AML-193 (cell line): ENCODE measurements at regions not wholly inside any gene's neighbourhood (a gene's known extent, or its start where the extent isn't known, plus 50 kb on each side); places are given as distances from the start of the nearest gene placed in this dataset.

Experiments used
- DNase-seq, 2 experiments: peaks; one replicate each; lab custom pipeline; 2025; lab: John Stamatoyannopoulos, UW

GRCh38 chr2:192381082-192381481 is 186.3 kb upstream of the TMEFF2 start:
- no peak for DNase-seq

DNA sequence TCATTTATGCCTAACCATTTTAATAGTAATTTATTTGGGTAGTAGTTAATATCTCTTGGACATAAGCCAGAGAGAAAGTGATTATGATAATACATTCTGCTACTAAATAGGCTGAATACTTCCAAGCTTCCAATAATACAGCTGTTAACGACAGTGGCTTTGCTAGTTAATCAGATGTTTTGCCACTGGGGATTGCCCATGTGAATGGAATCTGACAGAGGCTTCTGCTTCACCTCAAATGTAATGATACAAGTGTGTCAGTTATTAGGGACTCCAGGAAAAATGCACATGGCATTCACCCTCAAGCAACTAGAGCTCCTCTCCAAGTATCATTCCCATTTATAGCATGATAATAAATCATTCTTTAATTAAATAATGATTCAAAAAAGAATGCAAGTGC is 185.0 kb upstream of the TMEFF2 start:
- DNase-seq: no peak

DNA sequence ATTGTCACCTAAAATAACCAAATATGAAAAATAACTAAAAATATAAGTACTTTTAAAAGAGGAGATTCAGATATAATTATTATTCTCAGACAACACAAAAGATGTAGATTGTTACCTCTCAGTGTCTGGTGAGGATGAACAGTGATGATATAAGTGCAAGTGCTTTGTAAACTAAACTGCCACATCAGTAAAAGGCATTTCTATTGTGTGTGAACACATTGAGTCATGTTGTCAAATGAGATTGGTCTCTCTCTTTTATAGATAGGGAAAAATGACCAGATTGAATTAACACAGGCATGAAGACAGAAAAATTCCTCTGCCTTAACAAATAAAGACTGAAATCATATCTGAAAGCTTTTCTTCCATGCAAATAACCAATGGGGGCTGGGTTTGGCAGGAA is 182.4 kb upstream of the TMEFF2 start:
- DNase-seq: no peak

DNA sequence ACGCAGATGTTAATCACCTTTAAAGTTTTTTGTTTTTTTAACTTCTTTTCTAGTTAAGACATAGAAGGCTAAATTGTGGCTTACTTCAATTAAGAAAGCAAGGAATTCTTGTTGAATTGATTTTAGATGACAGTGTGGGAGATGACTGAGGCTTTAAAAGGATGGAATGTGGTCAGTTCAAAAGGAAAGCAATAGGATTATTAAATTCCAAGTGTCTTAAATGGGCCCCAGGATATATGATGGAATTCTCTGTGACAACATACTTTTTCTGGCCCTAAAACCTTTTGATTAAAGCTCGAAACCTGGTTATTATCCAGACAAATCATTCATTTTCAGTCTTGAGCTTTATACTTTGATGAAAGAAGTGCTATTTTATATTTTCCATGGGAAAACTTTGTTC is 179.0 kb upstream of the TMEFF2 start:
- no peak for DNase-seq

GRCh38 chr2:192373221-192373620 is 178.5 kb upstream of the TMEFF2 start:
- no peak for DNase-seq

- no peak for DNase-seq
These were observed 175.2 kb upstream of the TMEFF2 start for GRCh38 chr2:192369969-192370368.

- DNase-seq: no peak
These were observed 162.5 kb upstream of the TMEFF2 start for GRCh38 chr2:192357217-192357616.

- no peak for DNase-seq
These were observed 159.9 kb upstream of the TMEFF2 start for GRCh38 chr2:192354512-192355244.

- no peak for DNase-seq
These were observed 152.8 kb upstream of the TMEFF2 start for GRCh38 chr2:192347542-192347941.

- no peak for DNase-seq
These were observed 150.6 kb upstream of the TMEFF2 start for GRCh38 chr2:192345287-192345686.

GRCh38 chr2:192333642-192334041 is 138.9 kb upstream of the TMEFF2 start:
- DNase-seq: no peak

DNA sequence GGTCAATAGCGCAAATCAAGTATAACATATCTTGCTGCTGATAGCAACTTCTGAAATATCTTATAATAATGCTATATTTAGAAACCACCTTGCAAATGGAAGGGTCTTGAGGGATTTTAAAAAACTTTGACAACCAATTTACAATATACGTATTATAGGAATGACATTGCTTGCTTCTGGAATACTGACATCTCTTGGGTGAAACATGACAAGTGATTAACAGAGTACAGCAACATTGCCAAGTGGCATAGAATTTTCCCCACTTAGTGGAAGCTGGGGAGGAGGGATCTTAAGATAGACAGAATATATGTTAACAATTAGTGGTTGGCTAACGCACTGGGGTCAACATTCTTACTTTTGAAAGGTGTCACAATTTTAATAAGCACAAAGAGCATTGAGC is 133.6 kb upstream of the TMEFF2 start:
- no peak for DNase-seq

- no peak for DNase-seq
These were observed 132.8 kb upstream of the TMEFF2 start for GRCh38 chr2:192327576-192327975.

DNA sequence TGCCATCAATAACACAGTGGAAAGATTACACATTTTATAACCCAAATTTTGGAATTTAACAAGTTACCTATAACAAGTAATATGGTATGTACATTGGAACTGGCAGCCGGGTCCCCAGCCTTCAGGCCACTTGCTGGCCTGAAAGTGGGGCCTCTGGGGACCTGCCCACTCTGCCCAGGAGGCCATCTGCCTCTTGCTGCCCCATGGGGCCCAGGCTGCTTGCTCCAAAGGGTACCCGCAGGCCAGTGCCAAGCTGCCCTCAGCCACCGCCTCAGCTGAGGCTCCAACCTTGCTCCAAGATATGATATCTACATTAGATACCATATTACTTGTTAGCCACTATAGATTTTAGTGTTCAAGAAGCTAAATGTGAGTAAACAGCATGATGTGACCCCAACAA is 120.8 kb upstream of the TMEFF2 start:
- DNase-seq: no peak

- DNase-seq: no peak
These were observed 120.2 kb upstream of the TMEFF2 start for GRCh38 chr2:192314800-192315481.

DNA sequence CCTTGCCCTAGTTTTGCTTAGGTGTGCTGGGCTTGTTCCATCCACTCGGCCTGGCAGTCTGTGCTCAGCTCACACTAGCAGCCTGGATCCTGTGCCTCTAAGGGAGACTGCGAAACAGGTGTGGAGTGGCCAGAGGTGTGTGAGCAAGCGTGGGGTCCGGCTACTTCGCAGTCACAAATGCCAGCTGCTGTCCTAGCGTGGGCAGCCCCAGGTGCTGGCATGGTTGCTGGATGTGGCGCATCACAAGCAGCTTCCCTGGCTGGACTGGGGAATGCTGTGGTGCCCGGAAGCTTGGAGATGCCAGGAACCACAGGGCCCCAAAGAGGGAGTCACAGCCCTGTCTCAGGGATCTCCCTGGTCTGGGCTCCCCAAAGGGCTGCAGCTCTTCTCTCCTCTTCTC is 119.0 kb upstream of the TMEFF2 start:
- DNase-seq: no peak

- DNase-seq: no peak
These were observed 117.1 kb upstream of the TMEFF2 start for GRCh38 chr2:192311701-192312460.

- DNase-seq: no peak
These were observed 112.8 kb upstream of the TMEFF2 start for GRCh38 chr2:192307530-192307929.

GRCh38 chr2:192298664-192299063 is 103.9 kb upstream of the TMEFF2 start:
- no peak for DNase-seq

DNA sequence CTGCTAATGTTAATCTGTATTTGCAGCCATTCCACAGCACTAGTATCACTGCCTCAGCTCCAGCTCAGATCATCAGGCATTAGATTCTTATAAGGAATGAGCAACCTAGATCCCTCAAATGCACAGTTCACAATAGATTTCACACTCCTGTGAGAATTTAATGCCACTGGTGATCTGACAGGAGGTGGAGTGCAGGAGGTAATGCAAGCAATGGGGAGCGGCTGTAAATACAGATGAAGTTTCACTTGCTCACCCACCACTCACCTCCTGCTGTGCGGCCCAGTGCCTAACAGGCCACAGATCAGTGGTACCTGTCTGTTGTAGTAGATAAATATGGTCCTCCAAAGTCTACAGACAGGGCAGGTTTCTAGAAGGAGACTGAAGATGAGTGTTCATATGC is 97.7 kb upstream of the TMEFF2 start:
- no peak for DNase-seq

DNA sequence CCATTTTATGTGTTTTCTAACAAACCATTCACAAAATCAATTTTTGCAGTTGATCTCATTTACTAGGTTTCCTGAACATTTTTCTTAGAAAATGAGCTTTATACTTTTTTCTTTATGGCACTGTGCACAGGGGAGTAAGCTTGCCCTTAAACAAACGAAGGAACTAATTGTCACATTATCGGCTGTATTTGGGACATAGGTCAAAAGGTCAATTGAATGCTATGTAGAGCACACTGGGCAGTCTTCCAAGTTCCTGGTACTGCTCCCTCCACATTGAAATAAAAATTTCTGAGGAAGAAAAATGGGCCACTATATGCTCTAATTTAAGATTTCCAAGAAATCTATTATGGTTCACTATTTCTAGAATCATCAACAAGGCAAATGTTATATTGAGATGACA is 93.6 kb upstream of the TMEFF2 start:
- DNase-seq: no peak

DNA sequence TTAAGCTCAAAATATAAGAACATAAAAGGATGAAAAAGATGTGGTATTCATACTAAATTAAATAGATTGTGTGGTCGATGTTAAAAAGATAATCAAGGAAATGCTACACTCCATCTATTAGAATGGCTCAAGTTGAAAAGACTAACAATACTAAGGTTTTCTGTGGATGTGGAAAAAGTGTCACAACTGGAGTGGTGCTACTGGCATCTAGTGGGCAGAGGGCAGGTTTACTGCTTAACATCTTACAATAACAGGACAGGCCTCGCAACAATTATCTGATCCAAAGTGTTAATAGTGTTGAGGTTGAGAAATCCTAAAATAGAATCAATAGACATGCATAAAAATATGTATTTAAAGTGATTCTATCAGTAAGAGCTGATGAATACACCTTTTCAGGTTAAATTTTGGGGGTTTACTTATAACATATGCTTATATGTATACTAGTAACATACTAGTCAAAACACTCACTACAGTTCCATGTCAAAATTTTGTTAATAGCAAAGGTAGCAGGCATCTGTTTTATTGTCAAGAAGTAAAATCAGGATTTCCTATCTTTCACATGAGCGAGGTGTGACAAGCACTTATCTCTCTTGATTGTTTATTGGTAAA is 91.5 kb upstream of the TMEFF2 start:
- DNase-seq: peak; percentile 15 to 16

DNA sequence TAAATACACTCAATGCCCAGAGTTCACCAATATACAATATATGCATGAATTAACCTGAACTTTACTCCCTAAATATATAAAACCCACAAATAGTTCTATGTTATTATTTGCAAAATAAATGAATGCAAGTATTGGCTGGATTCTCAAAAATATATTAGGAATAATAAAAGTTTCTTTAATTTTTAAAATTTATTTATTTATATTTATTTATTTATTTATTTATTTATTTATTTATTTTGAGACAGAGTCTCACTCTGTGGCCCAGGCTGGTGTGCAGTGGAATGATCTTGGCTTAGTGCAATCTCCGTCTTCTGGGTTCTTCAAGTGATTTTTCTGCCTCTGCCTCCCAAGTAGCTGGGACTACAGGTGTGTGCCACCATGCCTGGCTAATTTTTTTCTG is 88.7 kb upstream of the TMEFF2 start:
- no peak for DNase-seq
